SU-DHL-6 (cell line): ENCODE measurements at regions not wholly inside any gene's neighbourhood (a gene's known extent, or its start where the extent isn't known, plus 50 kb on each side); places are given as distances from the start of the nearest gene placed in this dataset.

Experiments
- H2AFZ ChIP-seq: fragments of 200-600 bp; sonication (generic); 2 replicates; pipeline ENCODE4 v1.6.1; 2014; ENCODE audit warnings: low read depth, mild to moderate bottlenecking, moderate library complexity, mixed read lengths, antibody characterized with exemption, low read length; ENCODE audit not compliant: severe bottlenecking
- H3F3A ChIP-seq: fragments of 200-600 bp; shearing (Covaris generic); 2 replicates; pipeline ENCODE4 v1.6.0; 2016; ENCODE audit warnings: antibody characterized with exemption, mild to moderate bottlenecking; ENCODE audit not compliant: insufficient read depth
- H3K27ac ChIP-seq: fragments of 200-600 bp; sonication (generic); 2 replicates; pipeline ENCODE4 v1.5.1; 2016; ENCODE audit warnings: low read depth, mild to moderate bottlenecking, low read length, moderate library complexity, mixed read lengths
- H3K27me3 ChIP-seq: fragments of 200-600 bp; sonication (generic), shearing (Covaris generic); 2 replicates; pipeline ENCODE4 v1.6.0; 2014; ENCODE audit warnings: mild to moderate bottlenecking, low read length
- H3K36me3 ChIP-seq: fragments of 200-600 bp; sonication (generic); 2 replicates; pipeline ENCODE4 v1.6.1; 2014; ENCODE audit warnings: mild to moderate bottlenecking, low read length, mixed read lengths
- H3K4me2 ChIP-seq: fragments of 300-600, 200-600 bp; shearing (Covaris generic), sonication (generic); 2 replicates; pipeline ENCODE4 v1.6.0; 2014; ENCODE audit warnings: low read length, low read depth, mild to moderate bottlenecking; ENCODE audit not compliant: poor library complexity, severe bottlenecking
- H3K4me3 ChIP-seq: fragments of 200-600 bp; sonication (generic); 2 replicates; pipeline ENCODE4 v1.5.1; 2014; ENCODE audit warnings: antibody characterized with exemption, low read length, mild to moderate bottlenecking, mixed read lengths; ENCODE audit not compliant: insufficient read depth, poor library complexity, severe bottlenecking
- H3K79me2 ChIP-seq: fragments of 200-600 bp; sonication (generic); 2 replicates; pipeline ENCODE4 v1.6.1; 2014; ENCODE audit warnings: mild to moderate bottlenecking, low read length, moderate library complexity; ENCODE audit not compliant: insufficient read depth
- H3K9ac ChIP-seq: fragments of 200-600 bp; sonication (generic); 2 replicates; pipeline ENCODE4 v1.7.0; 2014; ENCODE audit warnings: mild to moderate bottlenecking, low read length
- H3K9me2 ChIP-seq: fragments of 200-600 bp; sonication (generic); replicated peaks from 2 replicates; pipeline ENCODE4 v1.6.1; 2014; ENCODE audit warnings: low read length; ENCODE audit not compliant: insufficient read depth
- H3K9me3 ChIP-seq: fragments of 200-600 bp; sonication (generic); 2 replicates; pipeline ENCODE4 v1.6.1; 2014; ENCODE audit warnings: low read length, mixed read lengths; ENCODE audit not compliant: insufficient read depth
- H4K20me1 ChIP-seq: fragments of 200-600 bp; sonication (generic); 2 replicates; pipeline ENCODE4 v1.6.1; 2014; ENCODE audit warnings: low read depth, mild to moderate bottlenecking, antibody characterized with exemption, low read length, moderate library complexity, mixed read lengths
- EZH2phosphoT487 ChIP-seq: fragments of 200-600 bp; sonication (generic), shearing (Covaris generic); conservative IDR thresholded peaks from 2 replicates; pipeline ENCODE4 v1.6.1; 2018; ENCODE audit warnings: mild to moderate bottlenecking, antibody characterized with exemption, low read length, moderate library complexity, mixed read lengths
- TF ChIP-seq, protein P1 (sequence below): fragments of 200-600 bp; sonication (generic); IDR thresholded peaks from one replicate; pipeline ENCODE4 v1.5.1; 2017; ENCODE audit warnings: antibody characterized with exemption, mild to moderate bottlenecking, low read length, moderate library complexity; ENCODE audit not compliant: insufficient read depth, poor library complexity, severe bottlenecking

- Histone ChIP-seq H3K4me3 (no peak overlapping the region), H3K79me2 (no peaks in the 10 kb centered on the region), H3K36me3 (no peaks in the 10 kb centered on the region), H3K9me3 (no peaks in the 10 kb centered on the region), H3K9me2 (no peaks in the 10 kb centered on the region), H3F3A (no peaks in the 10 kb centered on the region), H2AFZ (no peak overlapping the region), H3K4me2 (no peak overlapping the region), H3K9ac (no peak overlapping the region), H3K27ac (no peak overlapping the region), H3K27me3 (no peaks in the 10 kb centered on the region), H4K20me1 (no peaks in the 10 kb centered on the region)
- no peak for TF ChIP-seq EZH2phosphoT487
- TF ChIP-seq, protein P1, sequence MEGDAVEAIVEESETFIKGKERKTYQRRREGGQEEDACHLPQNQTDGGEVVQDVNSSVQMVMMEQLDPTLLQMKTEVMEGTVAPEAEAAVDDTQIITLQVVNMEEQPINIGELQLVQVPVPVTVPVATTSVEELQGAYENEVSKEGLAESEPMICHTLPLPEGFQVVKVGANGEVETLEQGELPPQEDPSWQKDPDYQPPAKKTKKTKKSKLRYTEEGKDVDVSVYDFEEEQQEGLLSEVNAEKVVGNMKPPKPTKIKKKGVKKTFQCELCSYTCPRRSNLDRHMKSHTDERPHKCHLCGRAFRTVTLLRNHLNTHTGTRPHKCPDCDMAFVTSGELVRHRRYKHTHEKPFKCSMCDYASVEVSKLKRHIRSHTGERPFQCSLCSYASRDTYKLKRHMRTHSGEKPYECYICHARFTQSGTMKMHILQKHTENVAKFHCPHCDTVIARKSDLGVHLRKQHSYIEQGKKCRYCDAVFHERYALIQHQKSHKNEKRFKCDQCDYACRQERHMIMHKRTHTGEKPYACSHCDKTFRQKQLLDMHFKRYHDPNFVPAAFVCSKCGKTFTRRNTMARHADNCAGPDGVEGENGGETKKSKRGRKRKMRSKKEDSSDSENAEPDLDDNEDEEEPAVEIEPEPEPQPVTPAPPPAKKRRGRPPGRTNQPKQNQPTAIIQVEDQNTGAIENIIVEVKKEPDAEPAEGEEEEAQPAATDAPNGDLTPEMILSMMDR: no peak
Measured at GRCh38 chr11:21908211-21908610, 284.7 kb upstream of the ANO5 start.

- Histone ChIP-seq H3K9me2 (no peaks in the 10 kb centered on the region), H4K20me1 (no peaks in the 10 kb centered on the region), H3K79me2 (no peaks in the 10 kb centered on the region), H3K4me3 (no peak overlapping the region), H3K36me3 (no peaks in the 10 kb centered on the region), H3K27ac (no peak overlapping the region), H2AFZ (no peak overlapping the region), H3K27me3 (no peaks in the 10 kb centered on the region), H3K9ac (no peak overlapping the region), H3K4me2 (no peak overlapping the region), H3K9me3 (no peaks in the 10 kb centered on the region), H3F3A (no peaks in the 10 kb centered on the region)
- TF ChIP-seq, protein P1: no peak
- no peak for TF ChIP-seq EZH2phosphoT487
Measured at GRCh38 chr11:21909145-21909544, 283.7 kb upstream of the ANO5 start.

GRCh38 chr11:21911061-21911460 is 281.8 kb upstream of the ANO5 start:
- Histone ChIP-seq H3F3A (no peaks in the 10 kb centered on the region), H3K4me2 (no peak overlapping the region), H3K9me3 (no peaks in the 10 kb centered on the region), H3K4me3 (no peak overlapping the region), H4K20me1 (no peaks in the 10 kb centered on the region), H3K9me2 (no peaks in the 10 kb centered on the region), H3K36me3 (no peaks in the 10 kb centered on the region), H3K27me3 (no peaks in the 10 kb centered on the region), H3K27ac (no peak overlapping the region), H2AFZ (no peak overlapping the region), H3K9ac (no peak overlapping the region), H3K79me2 (no peaks in the 10 kb centered on the region)
- TF ChIP-seq EZH2phosphoT487: no peak
- TF ChIP-seq, protein P1: no peak

DNA sequence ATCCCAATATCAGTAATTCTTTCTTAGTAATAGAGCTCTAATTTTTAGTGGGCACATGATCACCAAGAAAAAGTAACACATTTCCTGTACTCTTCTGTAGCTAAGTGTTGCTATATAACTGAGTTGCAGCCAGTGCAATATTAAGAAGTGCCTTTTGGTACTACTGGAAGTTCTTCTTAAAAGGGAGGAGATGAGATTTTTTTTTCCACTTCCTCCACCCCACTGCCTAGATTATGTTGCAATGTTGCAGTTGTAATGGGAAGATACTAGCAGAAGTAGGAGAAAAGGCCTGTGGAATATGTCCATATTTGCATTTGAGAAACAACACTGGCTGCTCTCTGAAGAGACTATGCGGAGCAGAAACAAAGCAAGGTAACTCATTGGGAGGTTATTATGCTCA is 280.6 kb upstream of the ANO5 start:
- H2AFZ ChIP-seq: no peak overlapping the region
- H3K79me2 ChIP-seq: no peaks in the 10 kb centered on the region
- H4K20me1 ChIP-seq: no peaks in the 10 kb centered on the region
- H3K9me2 ChIP-seq: no peaks in the 10 kb centered on the region
- no peak overlapping the region for H3K9ac ChIP-seq
- no peaks in the 10 kb centered on the region for H3K9me3 ChIP-seq
- TF ChIP-seq, protein P1: no peak
- TF ChIP-seq EZH2phosphoT487: no peak
- H3F3A ChIP-seq: no peaks in the 10 kb centered on the region
- H3K4me3 ChIP-seq: no peak overlapping the region
- H3K4me2 ChIP-seq: no peak overlapping the region
- H3K27me3 ChIP-seq: no peaks in the 10 kb centered on the region
- no peak overlapping the region for H3K27ac ChIP-seq
- H3K36me3 ChIP-seq: no peaks in the 10 kb centered on the region
